Gastroesophageal sphincter (tissue), 4 donors: ENCODE measurements at regions not wholly inside any gene's neighbourhood (a gene's known extent, or its start where the extent isn't known, plus 50 kb on each side); places are given as distances from the start of the nearest gene placed in this dataset.

Experiments
- ATAC-seq: fragments of 150-250 bp; one replicate; pipeline ENCODE4 v1.9.1; 2016; ENCODE audit warnings: mild to moderate bottlenecking, moderate library complexity
- H3K27ac ChIP-seq, 4 donors: fragments of 200-600 bp; sonication (generic) in 3 of 4; 1 replicate in 3 of 4; 2 replicates in 1 of 4; pipeline ENCODE4 v1.5.1; 2016 to 2019
- H3K27me3 ChIP-seq: fragments of 200-600 bp; sonication (generic); one replicate; pipeline ENCODE4 v1.5.1; 2019
- H3K36me3 ChIP-seq, 2 donors: fragments of 200-600 bp; sonication (generic); one replicate each; pipeline ENCODE4 v1.5.1; 2019; ENCODE audit warnings: control low read depth in 1 of 2
- H3K4me1 ChIP-seq, 3 donors: fragments of 200-600 bp; sonication (generic); 1 replicate in 2 of 3; 2 replicates in 1 of 3; pipeline ENCODE4 v1.5.1; 2016 to 2019; ENCODE audit warnings: control low read depth in 2 of 3
- H3K4me3 ChIP-seq, 2 donors: fragments of 200-600 bp; sonication (generic); one replicate each; pipeline ENCODE4 v1.5.1; 2019; ENCODE audit warnings: mild to moderate bottlenecking in 1 of 2, moderate library complexity in 1 of 2
- H3K9me3 ChIP-seq, 3 donors: fragments of 200-600 bp; sonication (generic); one replicate each; pipeline ENCODE4 v1.5.1; 2017 to 2019; ENCODE audit warnings: control low read depth in 2 of 3
- CTCF ChIP-seq, 4 experiments: fragments of 200-600 bp in 2 of 4; fragments of 450-650 bp in 2 of 4; sonication (generic) in 1 of 4; IDR thresholded peaks; one replicate each; pipeline ENCODE4 v1.5.1; 2017 to 2019; ENCODE audit warnings: antibody characterized with exemption in 4 of 4, mild to moderate bottlenecking in 2 of 4, moderate library complexity in 2 of 4
- EP300 ChIP-seq: sonication (generic); formaldehyde crosslinking; IDR thresholded peaks from one replicate; pipeline ENCODE4 v1.6.1; 2017; ENCODE audit warnings: antibody characterized with exemption, mild to moderate bottlenecking
- POLR2A ChIP-seq, 2 donors: fragments of 450-650 bp; IDR thresholded peaks; one replicate each; pipeline ENCODE4 v1.6.1; 2017; ENCODE audit warnings: antibody characterized with exemption in 2 of 2, mild to moderate bottlenecking in 2 of 2, moderate library complexity in 1 of 2
- POLR2AphosphoS5 ChIP-seq: sonication (generic); formaldehyde crosslinking; IDR thresholded peaks from one replicate; pipeline ENCODE4 v1.6.1; 2017; ENCODE audit warnings: antibody characterized with exemption
- WGBS, 2 donors: methylation state at CpG; one replicate each; pipeline ENCODE4 v1.1.5; 2018; ENCODE audit warnings: low coverage in 1 of 2; 5-methylcytosine and 5-hydroxymethylcytosine counted together

- TF ChIP-seq EP300 (no peak), POLR2A (IDR thresholded peaks at IDR 0.05) (no peak), CTCF (IDR thresholded peaks at IDR 0.05) (no peak), POLR2AphosphoS5 (no peak)
- Histone ChIP-seq H3K36me3 (no peaks in the 10 kb centered on the region), H3K9me3 (no peaks in the 10 kb centered on the region), H3K27me3 (no peaks in the 10 kb centered on the region), H3K4me1 (peaks cover 0 to 8% (median 4%) of the 10 kb centered on the region in 3 donors), H3K4me3 (no peak overlapping the region), H3K27ac (no peak overlapping the region)
- no peak for ATAC-seq
- 94 to 100% methylated on average over 1 of the region's 1 CpG for WGBS, 2 donors
Measured at GRCh38 chr11:23542189-23542588, 681.9 kb upstream of the CCDC179 start.

DNA sequence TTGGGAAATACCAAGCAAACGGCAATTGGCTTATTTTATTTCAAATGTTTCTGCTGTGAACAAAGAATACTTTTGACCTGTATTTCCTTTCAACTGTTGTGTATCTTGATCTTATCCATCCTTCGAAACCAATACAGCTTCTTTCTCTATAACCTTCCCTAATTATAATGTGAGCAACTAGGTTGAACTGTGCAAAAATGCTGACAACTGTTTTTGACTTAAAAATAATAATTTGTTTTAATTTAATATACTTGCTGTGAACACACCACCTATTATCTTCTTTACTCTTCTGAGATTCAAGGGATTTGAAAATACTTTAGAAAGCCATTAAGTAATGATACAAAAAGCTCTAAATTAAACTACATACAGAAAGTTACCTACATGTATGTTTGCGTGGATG, 682.5 kb upstream of the CCDC179 start:
- TF ChIP-seq POLR2AphosphoS5 (no peak), POLR2A (IDR thresholded peaks at IDR 0.05) (no peak), EP300 (no peak), CTCF (IDR thresholded peaks at IDR 0.05) (no peak)
- no peaks in the 10 kb centered on the region for H3K9me3 ChIP-seq
- no peak for ATAC-seq
- WGBS, 2 donors: 70 to 92% methylated on average over 3 of the region's 3 CpGs
- H3K27me3 ChIP-seq: no peaks in the 10 kb centered on the region
- H3K27ac ChIP-seq: no peak overlapping the region
- peaks cover 0 to 8% (median 4%) of the 10 kb centered on the region in 3 donors for H3K4me1 ChIP-seq
- no peaks in the 10 kb centered on the region for H3K36me3 ChIP-seq
- no peak overlapping the region for H3K4me3 ChIP-seq

- Histone ChIP-seq H3K27ac (no peak overlapping the region), H3K36me3 (no peaks in the 10 kb centered on the region), H3K4me3 (no peak overlapping the region), H3K4me1 (peaks cover 0 to 8% (median 4%) of the 10 kb centered on the region in 3 donors), H3K27me3 (no peaks in the 10 kb centered on the region), H3K9me3 (no peaks in the 10 kb centered on the region)
- ATAC-seq: no peak
- TF ChIP-seq POLR2A (IDR thresholded peaks at IDR 0.05) (no peak), POLR2AphosphoS5 (no peak), CTCF (IDR thresholded peaks at IDR 0.05) (no peak), EP300 (no peak)
- WGBS, 2 donors: 83 to 85% methylated on average over 3 of the region's 3 CpGs
Measured at GRCh38 chr11:23543651-23544222, 683.5 kb upstream of the CCDC179 start.

GRCh38 chr11:23551706-23552105, 691.4 kb upstream of the CCDC179 start:
- no peak overlapping the region for H3K4me3 ChIP-seq
- H3K36me3 ChIP-seq: no peaks in the 10 kb centered on the region
- no peaks in the 10 kb centered on the region for H3K9me3 ChIP-seq
- H3K27ac ChIP-seq: no peak overlapping the region
- TF ChIP-seq CTCF (IDR thresholded peaks at IDR 0.05) (no peak), EP300 (no peak), POLR2AphosphoS5 (no peak), POLR2A (IDR thresholded peaks at IDR 0.05) (no peak)
- H3K4me1 ChIP-seq: no peaks in the 10 kb centered on the region
- ATAC-seq: no peak
- WGBS, 2 donors: 67 to 100% methylated on average over 1 of the region's 1 CpG
- no peaks in the 10 kb centered on the region for H3K27me3 ChIP-seq

DNA sequence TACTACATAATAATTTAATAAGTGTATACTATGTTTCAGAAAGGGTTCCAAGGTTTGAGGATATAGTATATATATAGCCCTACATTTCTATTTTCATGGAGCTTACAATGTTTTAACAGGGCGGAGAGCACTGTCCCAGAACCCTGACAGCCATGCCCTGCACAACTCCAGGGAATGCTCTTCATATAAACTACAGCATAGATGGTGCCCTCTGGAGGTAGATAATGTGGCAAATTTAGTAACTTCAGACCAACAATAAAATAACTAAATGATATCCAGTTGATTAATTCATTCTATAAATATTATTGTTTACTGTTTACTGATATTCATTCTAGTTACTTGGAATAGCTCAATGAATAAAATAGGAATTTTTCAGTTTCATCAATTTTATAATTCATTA, 693.7 kb upstream of the CCDC179 start:
- Histone ChIP-seq H3K27me3 (no peaks in the 10 kb centered on the region), H3K36me3 (no peaks in the 10 kb centered on the region), H3K4me3 (no peak overlapping the region), H3K27ac (no peak overlapping the region), H3K4me1 (no peaks in the 10 kb centered on the region), H3K9me3 (no peaks in the 10 kb centered on the region)
- no peak for ATAC-seq
- 92% methylated on average over 1 of the region's 1 CpG; no CpG with 5 or more reads in 1 of the 2 donors for WGBS, 2 donors
- TF ChIP-seq CTCF (IDR thresholded peaks at IDR 0.05): no peak
- no peak for TF ChIP-seq POLR2A (IDR thresholded peaks at IDR 0.05)
- no peak for TF ChIP-seq POLR2AphosphoS5
- no peak for TF ChIP-seq EP300
